ENCODE measurements at regions not wholly inside any gene's neighbourhood (a gene's known extent, or its start where the extent isn't known, plus 50 kb on each side); places are given as distances from the start of the nearest gene placed in this dataset.

GRCh38 chr3:67087788-67088187, 89.7 kb downstream of the KBTBD8 start (continued):
- no peak for TF ChIP-seq ZHX1 (conservative IDR thresholded peaks at IDR 0.05; ENCODE audit: low read length)
- no peak for TF ChIP-seq SRSF3 (IDR thresholded peaks at IDR 0.05; ENCODE audit: insufficient read depth, low read length)
- TF ChIP-seq ZNF175 (CRISPR knock-in tag; IDR thresholded peaks at IDR 0.05; ENCODE audit: low read depth) = no peak
- TF ChIP-seq PREB (CRISPR knock-in tag; IDR thresholded peaks at IDR 0.05) = no peak
- TF ChIP-seq E2F1 (CRISPR knock-in tag; IDR thresholded peaks at IDR 0.05) = no peak
- TF ChIP-seq TCF15 (CRISPR knock-in tag; IDR thresholded peaks at IDR 0.05) = no peak
- TF ChIP-seq HDGF (IDR thresholded peaks at IDR 0.05) = no peak
- TF ChIP-seq HLTF (IDR thresholded peaks at IDR 0.05) = no peak
- TF ChIP-seq KLF1 (tag; IDR thresholded peaks at IDR 0.05) = no peak
- no peak for TF ChIP-seq ADNP (tag; IDR thresholded peaks at IDR 0.05)
- no peak for TF ChIP-seq NFE2L1 (tag; IDR thresholded peaks at IDR 0.05; ENCODE audit: borderline replicate concordance, low read depth)
- no peak for TF ChIP-seq ZFP1 (CRISPR knock-in tag; IDR thresholded peaks at IDR 0.05)
- no peak for TF ChIP-seq SNRNP70 (optimal IDR thresholded peaks at IDR 0.05; ENCODE audit: low read depth, low read length)
- TF ChIP-seq ESRRB (CRISPR knock-in tag; IDR thresholded peaks at IDR 0.05; ENCODE audit: borderline replicate concordance) = no peak
- no peak for TF ChIP-seq ZNF263 (CRISPR knock-in tag; IDR thresholded peaks at IDR 0.05; ENCODE audit: borderline replicate concordance)
- no peak for TF ChIP-seq IFI16 (CRISPR knock-in tag; IDR thresholded peaks at IDR 0.05)
- peak; percentile 87 for TF ChIP-seq ZNF316 (IDR thresholded peaks at IDR 0.05)
- TF ChIP-seq BRF1 (IDR thresholded peaks at IDR 0.05; ENCODE audit: borderline replicate concordance, extremely low read depth, insufficient read length) = no peak
- no peak for TF ChIP-seq HNRNPLL (IDR thresholded peaks at IDR 0.05; ENCODE audit: low read depth, low read length, poor library complexity, severe bottlenecking)
- TF ChIP-seq MBD1 (CRISPR knock-in tag; IDR thresholded peaks at IDR 0.05) = no peak
- TF ChIP-seq MAFF (IDR thresholded peaks at IDR 0.05; ENCODE audit: low read length) = peak; percentile 67
